HepG2 (cell line): ENCODE measurements at regions not wholly inside any gene's neighbourhood (a gene's known extent, or its start where the extent isn't known, plus 50 kb on each side); places are given as distances from the start of the nearest gene placed in this dataset.

Experiments
- ATAC-seq: fragments of 200-7000 bp; cut with Tn5 transposase; 3 replicates; pipeline ENCODE4 v1.9.1; 2020; ENCODE audit warnings: mild to moderate bottlenecking, moderate library complexity
- BruUV-seq: library from RNA; stranded (reverse); fragments of 400-500 nt; replicated peaks from 2 replicates; lab custom pipeline; 2021; lab: Mats Ljungman, UMichigan
- CTCF ChIA-PET: fragments of 300-600 bp; formaldehyde crosslinking; extraction: SDS; loops from one replicate; lab custom pipeline; 2021; ENCODE audit warnings: low total read pairs, inconsistent platforms, low intra/inter-chr PET ratio; lab: Yijun Ruan, JAX
- POLR2A ChIA-PET: fragments of 350-600 bp; sonication (Branson Sonifier 250); formaldehyde crosslinking; loops from one replicate; lab custom pipeline; 2020; ENCODE audit warnings: antibody characterized with exemption, inconsistent platforms; lab: Yijun Ruan, JAX
- DNase-seq: peaks from one replicate; pipeline ENCODE4 v3.0.0-alpha.2; 2015; ENCODE audit warnings: low spot score
- FAIRE-seq: peaks from 3 replicates; lab custom pipeline; 2011; peaks lifted over from hg19 to GRCh38; lab: Jason Lieb, UNC
- H2AFZ ChIP-seq: one replicate; pipeline ENCODE4 v1.6.1; 2011; ENCODE audit warnings: low read length, inconsistent platforms
- H3K27ac ChIP-seq: fragments of 300-600 bp; 3 replicates; pipeline ENCODE4 v1.8.0; 2011; ENCODE audit warnings: mixed run types, mild to moderate bottlenecking, mixed read lengths, low read length, inconsistent platforms; ENCODE audit not compliant: insufficient read depth; ENCODE audit errors: extremely low read length
- H3K27me3 ChIP-seq, 2 experiments: fragments of 200-600 bp in 1 of 2; 2 replicates in 1 of 2; 3 replicates in 1 of 2; pipeline versions ENCODE4 v1.6.0 to v1.8.0; 2011; ENCODE audit warnings: low read length in 2 of 2, mild to moderate bottlenecking in 2 of 2, moderate library complexity in 2 of 2, inconsistent platforms in 1 of 2; ENCODE audit not compliant: insufficient read depth in 2 of 2, control insufficient read depth in 1 of 2
- H3K36me3 ChIP-seq, 2 experiments: fragments of 200-600 bp in 1 of 2; replicated peaks in 1 of 2; 2 replicates in 1 of 2; 3 replicates in 1 of 2; pipeline versions ENCODE4 v1.5.1 to v1.8.0; 2011; ENCODE audit warnings: low read length in 2 of 2, inconsistent platforms in 1 of 2; ENCODE audit not compliant: insufficient read depth in 2 of 2, control insufficient read depth in 1 of 2
- H3K4me1 ChIP-seq: 2 replicates; pipeline ENCODE4 v1.5.1; 2012; ENCODE audit warnings: low read length, inconsistent platforms; ENCODE audit not compliant: insufficient read depth
- H3K4me2 ChIP-seq: 2 replicates; pipeline ENCODE4 v1.6.0; 2011; ENCODE audit warnings: low read depth, low read length, inconsistent platforms
- H3K4me3 ChIP-seq, 3 experiments: fragments of 200-600 bp in 1 of 3; sonication (generic), shearing (Covaris generic) in 1 of 3; replicated peaks in 1 of 3; 2 replicates each; pipeline ENCODE4 v1.5.1; 2011 to 2016; ENCODE audit warnings: low read length in 3 of 3, inconsistent platforms in 2 of 3, low read depth in 2 of 3, mild to moderate bottlenecking in 2 of 3, control low read depth in 1 of 3, mixed read lengths in 1 of 3; ENCODE audit not compliant: insufficient read depth in 1 of 3
- H3K79me2 ChIP-seq: one replicate; pipeline ENCODE4 v1.6.1; 2011; ENCODE audit warnings: low read length, inconsistent platforms; ENCODE audit not compliant: insufficient read depth
- H3K9ac ChIP-seq: 2 replicates; pipeline ENCODE4 v1.6.0; 2011; ENCODE audit warnings: mild to moderate bottlenecking, low read depth, low read length, inconsistent platforms; ENCODE audit not compliant: insufficient read depth
- H3K9me3 ChIP-seq: 2 replicates; pipeline ENCODE4 v1.5.1; 2012; ENCODE audit warnings: mild to moderate bottlenecking, low read length
- H4K20me1 ChIP-seq: 2 replicates; pipeline ENCODE4 v1.6.0; 2011; ENCODE audit warnings: inconsistent platforms, mild to moderate bottlenecking, low read length, moderate library complexity; ENCODE audit not compliant: insufficient read depth
- RFXAP ChIP-seq: sonication (generic); formaldehyde crosslinking; IDR thresholded peaks from 2 replicates; pipeline ENCODE4 v1.4.0; 2020; ENCODE audit warnings: missing genetic modification reagents, borderline replicate concordance
- TP53 ChIP-seq: sonication (generic); formaldehyde crosslinking; conservative IDR thresholded peaks from 2 replicates; pipeline ENCODE4 v1.4.0; 2020; ENCODE audit warnings: missing genetic modification reagents
- USF2 ChIP-seq, 2 experiments: sonication (generic) in 1 of 2; formaldehyde crosslinking in 1 of 2; IDR thresholded peaks; 2 replicates each; pipeline versions ENCODE4 v1.5.1 to v1.6.1; 2011 to 2020; ENCODE audit warnings: borderline replicate concordance in 1 of 2, low read depth in 1 of 2, low read length in 1 of 2, mild to moderate bottlenecking in 1 of 2, missing genetic modification reagents in 1 of 2, moderate library complexity in 1 of 2
- ZBTB8A ChIP-seq: sonication (generic); formaldehyde crosslinking; IDR thresholded peaks from 2 replicates; pipeline ENCODE4 v1.4.0; 2020; ENCODE audit warnings: mild to moderate bottlenecking, low read depth, missing genetic modification reagents, borderline replicate concordance
- ZNF605 ChIP-seq: sonication (generic); formaldehyde crosslinking; IDR thresholded peaks from 2 replicates; pipeline ENCODE4 v1.8.0; 2022; ENCODE audit warnings: mild to moderate bottlenecking, missing genetic modification reagents
- ZNF607 ChIP-seq: sonication (generic); formaldehyde crosslinking; IDR thresholded peaks from 2 replicates; pipeline ENCODE4 v1.5.1; 2020; ENCODE audit warnings: missing genetic modification reagents, mild to moderate bottlenecking, borderline replicate concordance
- WGBS: methylation state at CpG from one replicate; pipeline ENCODE4 v1.1.6; 2017; ENCODE audit warnings: low lambda C conversion rate; 5-methylcytosine and 5-hydroxymethylcytosine counted together
- in situ Hi-C: cut with HindIII; loops from 2 replicates; pipeline ENCODE4 v1.10.0; 2017; ENCODE audit warnings: low pct_unique_long_range_greater_than_20kb; ENCODE audit not compliant: extremely low pct_ligation_motif_present
- intact Hi-C: fragments of 100-400 bp; cut with micrococcal nuclease; formaldehyde crosslinking; loops from one replicate; pipeline ENCODE4 v1.10.0; 2022; ENCODE audit not compliant: unreplicated experiment
- TF ChIP-seq, protein P1 (sequence below): sonication (generic); formaldehyde crosslinking; IDR thresholded peaks from 2 replicates; pipeline ENCODE4 v1.9.0; 2022; ENCODE audit warnings: missing genetic modification reagents, mild to moderate bottlenecking, borderline replicate concordance

DNA sequence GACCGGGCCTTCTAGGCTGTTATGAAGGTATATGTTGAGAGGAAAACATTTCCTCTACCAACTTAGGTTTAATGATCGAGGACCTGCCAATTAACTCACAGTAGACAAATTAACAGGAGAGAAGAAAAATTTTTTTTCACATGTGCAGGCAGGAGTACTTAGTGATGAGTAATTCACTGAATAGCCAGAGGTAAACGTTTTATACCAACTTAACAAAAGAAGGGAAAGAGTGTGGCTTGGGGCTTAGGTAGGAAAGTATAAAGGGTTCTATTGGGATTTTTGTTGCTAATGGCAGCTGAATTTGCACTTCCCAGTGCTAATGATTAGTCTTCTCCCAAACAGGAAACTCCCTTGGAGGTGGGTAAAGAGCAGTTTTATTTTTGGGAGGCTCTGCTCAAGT, 121.6 kb upstream of the HS3ST4 start (continued):
- TF ChIP-seq USF2 (IDR thresholded peaks at IDR 0.05; ENCODE audit: low read depth, low read length), result no peak
- no peak for TF ChIP-seq USF2 (CRISPR knock-in tag; IDR thresholded peaks at IDR 0.05; ENCODE audit: borderline replicate concordance)
- no peak for TF ChIP-seq ZBTB8A (CRISPR knock-in tag)
- TF ChIP-seq, all 625 proteins: peak for 0

DNA sequence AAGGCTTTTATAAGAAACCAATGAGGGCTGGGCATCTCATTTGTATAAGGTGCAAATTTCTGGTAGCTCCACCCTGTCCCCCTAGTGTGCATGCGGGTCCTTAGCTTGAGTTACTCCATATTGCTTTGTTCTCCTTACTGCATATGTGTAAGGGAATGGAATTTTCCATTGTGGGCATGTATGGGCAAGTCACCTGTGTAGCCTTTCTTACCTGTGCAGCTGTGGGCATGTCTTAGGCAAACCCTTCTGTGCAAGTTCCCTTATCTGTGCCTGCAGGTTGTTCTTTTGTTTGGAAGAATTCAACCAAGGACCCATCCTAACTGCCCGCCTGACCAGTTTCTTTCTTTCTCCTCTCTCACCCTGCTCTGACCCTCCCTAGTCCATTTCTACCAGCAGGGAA, 122.8 kb upstream of the HS3ST4 start:
- H3K4me3 ChIP-seq, result no peak overlapping the region
- H3K9ac ChIP-seq, result no peak overlapping the region
- H3K4me2 ChIP-seq, result no peak overlapping the region
- no TSS peak for BruUV-seq
- no peaks in the 10 kb centered on the region for H3K79me2 ChIP-seq
- ATAC-seq, result no peak
- no peaks in the 10 kb centered on the region for H3K4me1 ChIP-seq
- ChIA-PET POLR2A (no interaction called here), CTCF (no interaction called here)
- FAIRE-seq, result no peak
- H4K20me1 ChIP-seq, result no peaks in the 10 kb centered on the region
- H3K27ac ChIP-seq, result no peak overlapping the region
- in situ Hi-C loops, result no loop called here
- H3K9me3 ChIP-seq, result peaks cover 13% of the 10 kb centered on the region; the same call in 1 of the 2 replicates
- no peak overlapping the region for H2AFZ ChIP-seq
- intact Hi-C loops, result no loop called here
- TF ChIP-seq ZNF607 (CRISPR knock-in tag) (no peak), ZNF605 (CRISPR knock-in tag) (no peak), TP53 (CRISPR knock-in tag) (peak; percentile 66; the same call in 1 of the 2 replicates), RFXAP (CRISPR knock-in tag) (no peak)
- TF ChIP-seq, protein P1, sequence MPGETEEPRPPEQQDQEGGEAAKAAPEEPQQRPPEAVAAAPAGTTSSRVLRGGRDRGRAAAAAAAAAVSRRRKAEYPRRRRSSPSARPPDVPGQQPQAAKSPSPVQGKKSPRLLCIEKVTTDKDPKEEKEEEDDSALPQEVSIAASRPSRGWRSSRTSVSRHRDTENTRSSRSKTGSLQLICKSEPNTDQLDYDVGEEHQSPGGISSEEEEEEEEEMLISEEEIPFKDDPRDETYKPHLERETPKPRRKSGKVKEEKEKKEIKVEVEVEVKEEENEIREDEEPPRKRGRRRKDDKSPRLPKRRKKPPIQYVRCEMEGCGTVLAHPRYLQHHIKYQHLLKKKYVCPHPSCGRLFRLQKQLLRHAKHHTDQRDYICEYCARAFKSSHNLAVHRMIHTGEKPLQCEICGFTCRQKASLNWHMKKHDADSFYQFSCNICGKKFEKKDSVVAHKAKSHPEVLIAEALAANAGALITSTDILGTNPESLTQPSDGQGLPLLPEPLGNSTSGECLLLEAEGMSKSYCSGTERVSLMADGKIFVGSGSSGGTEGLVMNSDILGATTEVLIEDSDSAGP, result no peak
- WGBS, result 5% methylated on average over 2 of the region's 2 CpGs
- DNase-seq, result no peak
- no peaks in the 10 kb centered on the region; a peak in 1 of 5 replicates for H3K27me3 ChIP-seq
- no peaks in the 10 kb centered on the region for H3K36me3 ChIP-seq
